ENCODE measurements at regions not wholly inside any gene's neighbourhood (a gene's known extent, or its start where the extent isn't known, plus 50 kb on each side); places are given as distances from the start of the nearest gene placed in this dataset.
"Not testable (repeated sequence)": the region's sequence is repeated elsewhere in the genome, so short reads cannot be mapped to it uniquely, and the experiment has no call there.

- DNase-seq: no peak
These were observed 171.1 kb upstream of the SLC7A11 start for GRCh38 chr4:138413273-138413672.

- no peak for DNase-seq
These were observed 170.7 kb upstream of the SLC7A11 start for GRCh38 chr4:138412847-138413246.

- DNase-seq: no peak
These were observed 168.1 kb upstream of the SLC7A11 start for GRCh38 chr4:138410266-138410665.

- no peak for DNase-seq
These were observed 167.5 kb upstream of the SLC7A11 start for GRCh38 chr4:138409670-138410069.

- DNase-seq: no peak
These were observed 166.6 kb upstream of the SLC7A11 start for GRCh38 chr4:138408758-138409157.

GRCh38 chr4:138407329-138407728 is 165.2 kb upstream of the SLC7A11 start:
- DNase-seq: no peak

- DNase-seq: no peak
These were observed 164.7 kb upstream of the SLC7A11 start for GRCh38 chr4:138406876-138407275.

GRCh38 chr4:138405934-138406567 is 163.9 kb upstream of the SLC7A11 start:
- no peak for DNase-seq

- no peak for DNase-seq
These were observed 163.3 kb upstream of the SLC7A11 start for GRCh38 chr4:138405466-138405891.

GRCh38 chr4:138404801-138405200 is 162.7 kb upstream of the SLC7A11 start:
- no peak for DNase-seq

- no peak for DNase-seq
These were observed 162.1 kb upstream of the SLC7A11 start for GRCh38 chr4:138404251-138404650.

- DNase-seq: no peak
These were observed 159.2 kb upstream of the SLC7A11 start for GRCh38 chr4:138401334-138401733.

- no peak for DNase-seq
These were observed 158.4 kb upstream of the SLC7A11 start for GRCh38 chr4:138400543-138400942.

- no peak for DNase-seq
These were observed 157.9 kb upstream of the SLC7A11 start for GRCh38 chr4:138400066-138400465.

GRCh38 chr4:138399081-138399480 is 156.9 kb upstream of the SLC7A11 start:
- DNase-seq: no peak

GRCh38 chr4:138398322-138398721 is 156.2 kb upstream of the SLC7A11 start:
- no peak for DNase-seq

- DNase-seq: no peak
These were observed 151.9 kb upstream of the SLC7A11 start for GRCh38 chr4:138393886-138394610.

- no peak for DNase-seq
These were observed 150.7 kb upstream of the SLC7A11 start for GRCh38 chr4:138392751-138393308.

- DNase-seq: no peak
These were observed 148.0 kb upstream of the SLC7A11 start for GRCh38 chr4:138389976-138390685.

- no peak for DNase-seq
These were observed 132.8 kb upstream of the SLC7A11 start for GRCh38 chr4:138374947-138375346.

- no peak for DNase-seq
These were observed 125.8 kb upstream of the SLC7A11 start for GRCh38 chr4:138367942-138368341.

- DNase-seq: not testable (repeated sequence)
These were observed 110.3 kb upstream of the SLC7A11 start for GRCh38 chr4:138352446-138352845.

GRCh38 chr4:138348055-138348454 is 105.9 kb upstream of the SLC7A11 start:
- no peak for DNase-seq

GRCh38 chr4:138347561-138347960 is 105.4 kb upstream of the SLC7A11 start:
- no peak for DNase-seq

Measured in NCI-H1048 (cell line).